ENCODE measurements at regions not wholly inside any gene's neighbourhood (a gene's known extent, or its start where the extent isn't known, plus 50 kb on each side); places are given as distances from the start of the nearest gene placed in this dataset.

DNA sequence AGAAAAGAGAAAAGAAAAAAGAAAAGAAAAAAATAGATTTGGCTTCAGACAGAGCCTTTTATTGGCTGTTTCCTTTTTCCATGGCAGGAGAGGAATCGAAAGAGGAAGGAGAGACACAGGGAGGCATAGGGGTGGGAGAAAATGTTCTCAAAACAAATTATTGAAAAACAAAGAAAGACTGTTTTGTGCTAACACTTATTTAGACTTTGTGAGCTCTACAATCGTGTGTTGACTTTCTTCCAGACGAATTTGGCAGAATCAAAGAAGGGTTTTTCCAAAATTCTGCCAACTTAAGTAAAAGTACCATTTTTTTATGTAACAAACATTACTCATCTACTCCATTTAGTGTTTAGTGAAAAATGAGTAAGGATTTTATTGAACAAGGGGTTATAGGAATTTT is 982.2 kb downstream of the REEP3 start:
- peak overlapping the region; percentile 45 for H2BK120ac ChIP-seq (ENCODE audit: low read depth, low read length)
- H2BK15ac ChIP-seq (replicated peaks; ENCODE audit: low read depth): no peak overlapping the region
- no peak overlapping the region for H3K27ac ChIP-seq (ENCODE audit: low read depth, low read length)
- H3K36me3 ChIP-seq (ENCODE audit: control insufficient read depth, insufficient read depth, low read length): no peaks in the 10 kb centered on the region
- no peaks in the 10 kb centered on the region for H3K79me1 ChIP-seq (ENCODE audit: low read length)
- no peak overlapping the region for H3K4me3 ChIP-seq (ENCODE audit: low read length)
- no peak overlapping the region for H2BK5ac ChIP-seq (ENCODE audit: low read length)
- no peaks in the 10 kb centered on the region for H3K79me2 ChIP-seq (ENCODE audit: control insufficient read depth, insufficient read depth, low read length)
- H3K27me3 ChIP-seq (ENCODE audit: insufficient read depth, low read length, poor library complexity): no peaks in the 10 kb centered on the region
- H3K18ac ChIP-seq (ENCODE audit: low read length): no peak overlapping the region
- no peak overlapping the region for H3K9ac ChIP-seq (ENCODE audit: low read length)
- H3K56ac ChIP-seq (ENCODE audit: low read length): no peak overlapping the region
- no CpG with 5 or more reads among the region's 3 CpGs for WGBS (ENCODE audit: extremely low coverage, insufficient coverage, low lambda C conversion rate)
- H3K4me2 ChIP-seq (ENCODE audit: low read length): no peak overlapping the region
- H2AK5ac ChIP-seq (ENCODE audit: low read length): no peak overlapping the region
- no peak overlapping the region for H3K4ac ChIP-seq (ENCODE audit: low read depth, low read length)
- DNase-seq: no peak
- H4K5ac ChIP-seq (ENCODE audit: low read length): no peak overlapping the region
- H3K4me1 ChIP-seq (ENCODE audit: control insufficient read depth, low read depth, low read length): peaks cover 5% of the 10 kb centered on the region
- no peak overlapping the region for H4K8ac ChIP-seq (ENCODE audit: low read depth, low read length)
- no peak overlapping the region for H3K23ac ChIP-seq (ENCODE audit: low read length)

DNA sequence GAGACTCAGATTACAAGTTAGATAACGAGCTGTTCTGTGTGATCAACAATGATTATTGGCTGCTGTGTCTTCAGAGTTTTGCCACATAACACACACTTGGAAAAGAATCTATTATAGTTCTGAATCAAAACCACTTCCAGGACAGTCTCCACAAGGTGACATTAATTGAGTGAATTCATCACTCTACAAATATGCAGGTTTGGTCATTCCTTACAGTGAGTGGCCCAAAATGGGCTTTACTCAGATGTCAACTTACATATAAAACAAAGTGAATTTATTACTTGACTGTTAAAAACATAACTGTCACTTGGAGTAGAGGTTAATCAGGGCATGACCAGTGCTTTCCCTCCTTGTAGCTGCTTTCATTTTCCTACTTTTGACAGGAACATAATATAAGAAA is 984.3 kb downstream of the REEP3 start:
- H3K18ac ChIP-seq (ENCODE audit: low read length): peak overlapping the region; percentile 39
- H3K4me1 ChIP-seq (ENCODE audit: control insufficient read depth, low read depth, low read length): peaks cover 5% of the 10 kb centered on the region
- H3K4me2 ChIP-seq (ENCODE audit: low read length): no peak overlapping the region
- H2BK5ac ChIP-seq (ENCODE audit: low read length): peak overlapping the region; percentile 42
- no CpG with 5 or more reads among the region's 1 CpG for WGBS (ENCODE audit: extremely low coverage, insufficient coverage, low lambda C conversion rate)
- peak overlapping the region; percentile 11 for H3K56ac ChIP-seq (ENCODE audit: low read length)
- no peaks in the 10 kb centered on the region for H3K79me2 ChIP-seq (ENCODE audit: control insufficient read depth, insufficient read depth, low read length)
- H3K36me3 ChIP-seq (ENCODE audit: control insufficient read depth, insufficient read depth, low read length): no peaks in the 10 kb centered on the region
- peak; percentile 18 for DNase-seq
- no peak overlapping the region for H4K5ac ChIP-seq (ENCODE audit: low read length)
- H3K79me1 ChIP-seq (ENCODE audit: low read length): no peaks in the 10 kb centered on the region
- H2BK120ac ChIP-seq (ENCODE audit: low read depth, low read length): peak overlapping the region; percentile 73
- H2BK15ac ChIP-seq (replicated peaks; ENCODE audit: low read depth): no peak overlapping the region
- no peak overlapping the region for H3K4ac ChIP-seq (ENCODE audit: low read depth, low read length)
- H2AK5ac ChIP-seq (ENCODE audit: low read length): no peak overlapping the region
- no peaks in the 10 kb centered on the region for H3K27me3 ChIP-seq (ENCODE audit: insufficient read depth, low read length, poor library complexity)
- no peak overlapping the region for H4K8ac ChIP-seq (ENCODE audit: low read depth, low read length)
- no peak overlapping the region for H3K23ac ChIP-seq (ENCODE audit: low read length)
- H3K9ac ChIP-seq (ENCODE audit: low read length): no peak overlapping the region
- no peak overlapping the region for H3K4me3 ChIP-seq (ENCODE audit: low read length)
- no peak overlapping the region for H3K27ac ChIP-seq (ENCODE audit: low read depth, low read length)

DNA sequence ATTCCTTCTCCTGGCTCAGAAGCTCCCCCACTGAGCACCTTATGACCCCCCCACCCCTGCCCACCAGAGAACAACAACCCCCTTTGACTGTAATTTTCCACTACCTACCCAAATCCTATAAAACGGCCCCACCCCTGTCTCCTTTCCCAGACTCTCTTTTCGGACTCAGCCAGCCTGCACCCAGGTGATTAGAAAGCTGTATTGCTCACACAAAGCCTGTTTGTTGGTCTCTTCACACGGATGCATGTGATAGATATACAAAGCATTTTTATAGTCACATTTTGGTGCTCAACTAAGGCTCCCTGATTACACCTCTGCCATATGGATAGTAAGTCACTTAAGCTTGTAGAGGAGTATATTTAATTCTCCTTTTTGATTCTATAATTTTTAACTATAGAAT is 985.8 kb downstream of the REEP3 start:
- no peak overlapping the region for H3K4me3 ChIP-seq (ENCODE audit: low read length)

DNA sequence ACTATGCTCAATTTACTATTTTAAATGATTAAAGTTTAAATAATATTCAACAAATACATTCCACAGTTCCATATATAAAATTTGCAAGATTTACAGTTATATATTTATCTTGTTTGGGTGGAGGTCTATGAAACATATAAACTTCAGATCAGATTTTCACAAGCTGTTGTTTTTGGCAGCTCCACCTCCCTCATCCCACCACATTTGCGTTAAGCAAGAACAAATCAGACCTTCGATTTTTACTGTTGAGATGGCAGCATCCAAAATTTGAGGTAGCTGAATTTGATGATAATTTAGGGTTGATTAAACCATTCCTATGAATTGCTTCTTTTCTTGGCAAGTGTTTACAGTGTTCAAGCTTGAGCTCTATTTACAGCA is 986.4 kb downstream of the REEP3 start:
- H3K18ac ChIP-seq (ENCODE audit: low read length): peak overlapping the region; percentile 61
- peak overlapping the region; percentile 57 for H2AK5ac ChIP-seq (ENCODE audit: low read length)
- no peaks in the 10 kb centered on the region for H3K27me3 ChIP-seq (ENCODE audit: insufficient read depth, low read length, poor library complexity)
- no peak overlapping the region for H2BK15ac ChIP-seq (replicated peaks; ENCODE audit: low read depth)
- peak overlapping the region; percentile 24 for H3K4ac ChIP-seq (ENCODE audit: low read depth, low read length)
- peak overlapping the region; percentile 89 for H3K27ac ChIP-seq (ENCODE audit: low read depth, low read length)
- H3K23ac ChIP-seq (ENCODE audit: low read length): no peak overlapping the region
- H3K4me1 ChIP-seq (ENCODE audit: control insufficient read depth, low read depth, low read length): peaks cover 5% of the 10 kb centered on the region
- no peak overlapping the region for H3K4me3 ChIP-seq (ENCODE audit: low read length)
- peak overlapping the region; percentile 92 for H4K5ac ChIP-seq (ENCODE audit: low read length)
- WGBS (ENCODE audit: extremely low coverage, insufficient coverage, low lambda C conversion rate): no CpG with 5 or more reads among the region's 2 CpGs
- H3K79me1 ChIP-seq (ENCODE audit: low read length): no peaks in the 10 kb centered on the region
- H2BK5ac ChIP-seq (ENCODE audit: low read length): peak overlapping the region; percentile 97
- no peak overlapping the region for H3K4me2 ChIP-seq (ENCODE audit: low read length)
- peak overlapping the region; percentile 98 for H2BK120ac ChIP-seq (ENCODE audit: low read depth, low read length)
- H3K79me2 ChIP-seq (ENCODE audit: control insufficient read depth, insufficient read depth, low read length): no peaks in the 10 kb centered on the region
- DNase-seq: no peak
- peak overlapping the region; percentile 33 for H3K9ac ChIP-seq (ENCODE audit: low read length)
- peak overlapping the region; percentile 75 for H3K56ac ChIP-seq (ENCODE audit: low read length)
- H3K36me3 ChIP-seq (ENCODE audit: control insufficient read depth, insufficient read depth, low read length): no peaks in the 10 kb centered on the region
- no peak overlapping the region for H4K8ac ChIP-seq (ENCODE audit: low read depth, low read length)

More for the DNA sequence above, 985.8 kb downstream of the REEP3 start:
- H3K4me2 ChIP-seq (ENCODE audit: low read length): no peak overlapping the region
- no peak overlapping the region for H2BK5ac ChIP-seq (ENCODE audit: low read length)
- DNase-seq: peak; percentile 93
- H2AK5ac ChIP-seq (ENCODE audit: low read length): no peak overlapping the region
- H3K36me3 ChIP-seq (ENCODE audit: control insufficient read depth, insufficient read depth, low read length): no peaks in the 10 kb centered on the region
- H3K23ac ChIP-seq (ENCODE audit: low read length): no peak overlapping the region
- H3K79me2 ChIP-seq (ENCODE audit: control insufficient read depth, insufficient read depth, low read length): no peaks in the 10 kb centered on the region
- no peaks in the 10 kb centered on the region for H3K27me3 ChIP-seq (ENCODE audit: insufficient read depth, low read length, poor library complexity)
- no peak overlapping the region for H4K8ac ChIP-seq (ENCODE audit: low read depth, low read length)
- H4K5ac ChIP-seq (ENCODE audit: low read length): no peak overlapping the region
- H2BK120ac ChIP-seq (ENCODE audit: low read depth, low read length): no peak overlapping the region
- no CpG with 5 or more reads among the region's 3 CpGs for WGBS (ENCODE audit: extremely low coverage, insufficient coverage, low lambda C conversion rate)
- H3K4ac ChIP-seq (ENCODE audit: low read depth, low read length): no peak overlapping the region
- H3K56ac ChIP-seq (ENCODE audit: low read length): peak overlapping the region; percentile 63
- peak overlapping the region; percentile 67 for H3K27ac ChIP-seq (ENCODE audit: low read depth, low read length)
- H3K79me1 ChIP-seq (ENCODE audit: low read length): no peaks in the 10 kb centered on the region
- peaks cover 5% of the 10 kb centered on the region for H3K4me1 ChIP-seq (ENCODE audit: control insufficient read depth, low read depth, low read length)
- H3K9ac ChIP-seq (ENCODE audit: low read length): peak overlapping the region; percentile 11
- no peak overlapping the region for H3K18ac ChIP-seq (ENCODE audit: low read length)
- H2BK15ac ChIP-seq (replicated peaks; ENCODE audit: low read depth): no peak overlapping the region

DNA sequence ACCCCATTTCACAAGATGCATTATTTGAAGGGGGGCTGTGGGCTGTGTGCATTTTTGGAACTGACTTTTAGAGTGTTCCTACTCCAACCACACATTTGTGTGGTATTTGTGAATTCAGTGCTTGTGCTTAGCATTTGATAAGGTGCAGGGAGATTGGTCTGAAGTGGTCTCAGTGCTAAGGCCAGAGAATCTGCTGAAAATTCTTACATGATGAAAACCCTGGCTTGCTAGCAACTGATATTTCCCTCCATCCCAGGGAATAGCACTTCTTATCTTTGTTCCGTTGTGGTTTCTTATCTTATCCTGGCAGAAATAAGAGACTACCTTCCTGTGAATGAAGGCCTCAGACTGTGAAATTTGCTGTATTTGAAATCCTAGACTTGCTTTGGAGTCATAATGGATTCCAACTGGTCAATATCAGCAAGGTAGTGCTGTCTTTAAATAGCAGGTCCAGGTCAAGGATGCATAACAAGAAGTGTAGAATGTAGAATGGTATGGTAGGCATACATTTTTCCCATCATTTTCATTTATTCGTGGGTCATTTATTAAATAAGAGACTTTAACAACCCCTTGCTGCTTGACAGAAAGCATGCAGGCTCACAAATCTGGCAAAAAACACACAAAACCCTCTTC is 986.9 kb downstream of the REEP3 start:
- Histone ChIP-seq H3K27ac (ENCODE audit: low read depth, low read length) (peak overlapping the region; percentile 89), H3K4ac (ENCODE audit: low read depth, low read length) (peak overlapping the region; percentile 24), H3K4me2 (ENCODE audit: low read length) (no peak overlapping the region), H3K18ac (ENCODE audit: low read length) (peak overlapping the region; percentile 90), H4K5ac (ENCODE audit: low read length) (peak overlapping the region; percentile 92), H2BK5ac (ENCODE audit: low read length) (peak overlapping the region; percentile 97), H2BK15ac (replicated peaks; ENCODE audit: low read depth) (no peak overlapping the region), H3K27me3 (ENCODE audit: insufficient read depth, low read length, poor library complexity) (no peaks in the 10 kb centered on the region), H3K23ac (ENCODE audit: low read length) (no peak overlapping the region), H3K79me2 (ENCODE audit: control insufficient read depth, insufficient read depth, low read length) (no peaks in the 10 kb centered on the region), H3K4me1 (ENCODE audit: control insufficient read depth, low read depth, low read length) (peaks cover 5% of the 10 kb centered on the region), H4K8ac (ENCODE audit: low read depth, low read length) (no peak overlapping the region), H3K79me1 (ENCODE audit: low read length) (no peaks in the 10 kb centered on the region), H3K4me3 (ENCODE audit: low read length) (no peak overlapping the region), H2BK120ac (ENCODE audit: low read depth, low read length) (peak overlapping the region; percentile 98), H2AK5ac (ENCODE audit: low read length) (peak overlapping the region; percentile 57), H3K9ac (ENCODE audit: low read length) (peak overlapping the region; percentile 33), H3K36me3 (ENCODE audit: control insufficient read depth, insufficient read depth, low read length) (no peaks in the 10 kb centered on the region), H3K56ac (ENCODE audit: low read length) (peak overlapping the region; percentile 75)
- DNase-seq: peak; percentile 93
- no CpG with 5 or more reads among the region's 2 CpGs for WGBS (ENCODE audit: extremely low coverage, insufficient coverage, low lambda C conversion rate)

All from mesendoderm (in vitro differentiated cells).